ENCODE measurements at regions not wholly inside any gene's neighbourhood (a gene's known extent, or its start where the extent isn't known, plus 50 kb on each side); places are given as distances from the start of the nearest gene placed in this dataset.

DNA sequence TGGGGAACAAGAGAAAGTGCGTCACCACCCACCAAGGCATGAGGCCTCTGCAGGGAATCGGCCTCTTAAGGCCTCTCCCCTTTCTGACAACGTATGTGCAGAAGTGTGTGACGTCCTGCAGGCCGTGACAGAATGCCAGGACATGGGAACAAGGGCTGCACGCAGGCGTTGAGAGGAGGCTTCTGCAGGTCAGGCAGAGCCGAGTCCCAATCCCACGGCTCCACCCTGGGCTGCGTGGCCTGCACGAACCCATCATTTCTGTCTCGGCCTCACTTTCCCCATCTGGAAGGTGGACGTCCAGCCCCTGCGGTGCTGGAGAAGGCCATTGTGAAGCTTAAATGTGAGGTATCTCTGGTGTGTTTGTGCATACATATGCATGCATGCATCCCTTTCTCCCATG is 61.8 kb downstream of the SHANK2 start:
- DNase-seq = no peak
- no peaks in the 10 kb centered on the region for H3K79me1 ChIP-seq (replicated peaks; ENCODE audit: low read length, poor library complexity, severe bottlenecking)
- H2AFZ ChIP-seq (ENCODE audit: low read depth, low read length) = no peak overlapping the region
- H2BK15ac ChIP-seq (ENCODE audit: low read depth, poor library complexity, severe bottlenecking) = no peak overlapping the region
- H3K27me3 ChIP-seq (ENCODE audit: control insufficient read depth in 1 of 2, insufficient read depth in 1 of 2, low read length in 2 of 2) = no peaks in the 10 kb centered on the region
- 91% methylated on average over 14 of the region's 14 CpGs for WGBS
- H2AK5ac ChIP-seq (ENCODE audit: low read length, severe bottlenecking) = no peak overlapping the region
- H3K4me3 ChIP-seq (ENCODE audit: insufficient read depth in 1 of 2, low read depth in 1 of 2, low read length in 2 of 2) = no peak overlapping the region
- H3K4me1 ChIP-seq (ENCODE audit: control insufficient read depth, insufficient read depth, low read depth, low read length) = no peaks in the 10 kb centered on the region
- H3K14ac ChIP-seq (ENCODE audit: low read length in 2 of 2) = no peak overlapping the region
- H3K27ac ChIP-seq (ENCODE audit: low read length, poor library complexity, severe bottlenecking) = no peak overlapping the region
- H3K9ac ChIP-seq (ENCODE audit: low read length) = no peak overlapping the region
- H3K23ac ChIP-seq (ENCODE audit: low read length in 2 of 2) = no peak overlapping the region
- H3K18ac ChIP-seq (ENCODE audit: low read depth in 1 of 2, low read length in 2 of 2) = no peak overlapping the region
- no peak overlapping the region for H2BK12ac ChIP-seq (ENCODE audit: low read length in 2 of 2)
- H4K8ac ChIP-seq (ENCODE audit: low read length) = no peak overlapping the region
- H3K4me2 ChIP-seq (ENCODE audit: low read length, poor library complexity, severe bottlenecking) = no peak overlapping the region
- no peak overlapping the region for H2BK5ac ChIP-seq (ENCODE audit: low read depth, low read length, poor library complexity, severe bottlenecking)
- H3K4ac ChIP-seq (ENCODE audit: low read depth in 1 of 2, low read length in 2 of 2) = no peak overlapping the region
- H2BK120ac ChIP-seq (ENCODE audit: low read depth, low read length) = no peak overlapping the region
- peaks cover 0 to 11% of the 10 kb centered on the region in 2 experiments for H3K36me3 ChIP-seq (ENCODE audit: control insufficient read depth in 1 of 2, insufficient read depth in 2 of 2, low read depth in 1 of 2, low read length in 2 of 2)
- no peak overlapping the region for H4K91ac ChIP-seq (ENCODE audit: low read length)
- no peaks in the 10 kb centered on the region for H3K9me3 ChIP-seq (ENCODE audit: control insufficient read depth, low read length)

DNA sequence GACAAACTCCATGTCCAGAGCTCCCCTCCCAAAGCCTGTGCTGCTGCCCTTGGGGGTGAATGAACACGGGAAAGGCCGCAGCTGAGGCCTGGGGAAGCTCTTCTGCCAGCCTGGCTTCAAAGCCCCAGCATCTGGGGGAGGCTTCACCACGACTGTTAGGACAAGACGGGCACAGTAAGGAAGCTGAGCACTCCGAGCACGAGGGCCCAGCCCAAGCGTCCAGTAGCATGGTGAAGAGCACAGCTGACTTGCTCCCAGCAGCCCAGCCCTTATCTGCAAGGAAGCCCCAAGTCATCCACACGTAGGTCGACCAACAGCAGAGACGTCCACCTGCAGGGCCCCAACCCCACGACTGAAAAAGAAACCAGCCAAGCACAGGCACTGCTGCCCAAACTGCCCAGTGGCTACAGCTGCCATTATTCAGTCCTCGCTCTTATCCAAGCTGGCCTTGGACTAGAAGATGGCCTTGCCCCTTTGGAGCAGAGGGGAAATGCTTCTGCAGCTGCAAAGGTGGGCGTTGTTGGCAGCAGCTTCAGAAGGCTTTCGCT is 62.5 kb downstream of the SHANK2 start:
- H2BK5ac ChIP-seq (ENCODE audit: low read depth, low read length, poor library complexity, severe bottlenecking) = no peak overlapping the region
- no peak overlapping the region for H2AFZ ChIP-seq (ENCODE audit: low read depth, low read length)
- H4K8ac ChIP-seq (ENCODE audit: low read length) = no peak overlapping the region
- no peak overlapping the region for H3K27ac ChIP-seq (ENCODE audit: low read length, poor library complexity, severe bottlenecking)
- no peak overlapping the region for H3K4ac ChIP-seq (ENCODE audit: low read depth in 1 of 2, low read length in 2 of 2)
- H3K9me3 ChIP-seq (ENCODE audit: control insufficient read depth, low read length) = no peaks in the 10 kb centered on the region
- H3K14ac ChIP-seq (ENCODE audit: low read length in 2 of 2) = no peak overlapping the region
- H3K4me3 ChIP-seq (ENCODE audit: insufficient read depth in 1 of 2, low read depth in 1 of 2, low read length in 2 of 2) = no peak overlapping the region
- DNase-seq = no peak
- no peak overlapping the region for H3K23ac ChIP-seq (ENCODE audit: low read length in 2 of 2)
- WGBS = 81% methylated on average over 14 of the region's 14 CpGs
- no peak overlapping the region for H2BK12ac ChIP-seq (ENCODE audit: low read length in 2 of 2)
- H3K4me2 ChIP-seq (ENCODE audit: low read length, poor library complexity, severe bottlenecking) = no peak overlapping the region
- no peak overlapping the region for H3K9ac ChIP-seq (ENCODE audit: low read length)
- no peak overlapping the region for H2AK5ac ChIP-seq (ENCODE audit: low read length, severe bottlenecking)
- H3K36me3 ChIP-seq (ENCODE audit: control insufficient read depth in 1 of 2, insufficient read depth in 2 of 2, low read depth in 1 of 2, low read length in 2 of 2) = peaks cover 0 to 11% of the 10 kb centered on the region in 2 experiments
- no peak overlapping the region for H2BK15ac ChIP-seq (ENCODE audit: low read depth, poor library complexity, severe bottlenecking)
- H4K91ac ChIP-seq (ENCODE audit: low read length) = no peak overlapping the region
- no peaks in the 10 kb centered on the region for H3K79me1 ChIP-seq (replicated peaks; ENCODE audit: low read length, poor library complexity, severe bottlenecking)
- H3K27me3 ChIP-seq (ENCODE audit: control insufficient read depth in 1 of 2, insufficient read depth in 1 of 2, low read length in 2 of 2) = no peaks in the 10 kb centered on the region
- H3K4me1 ChIP-seq (ENCODE audit: control insufficient read depth, insufficient read depth, low read depth, low read length) = peaks cover under 1% of the 10 kb centered on the region
- no peak overlapping the region for H3K18ac ChIP-seq (ENCODE audit: low read depth in 1 of 2, low read length in 2 of 2)
- H2BK120ac ChIP-seq (ENCODE audit: low read depth, low read length) = no peak overlapping the region

GRCh38 chr11:71188886-71189767 is 63.2 kb downstream of the SHANK2 start:
- Histone ChIP-seq H3K9ac (ENCODE audit: low read length) (no peak overlapping the region), H3K4ac (ENCODE audit: low read depth in 1 of 2, low read length in 2 of 2) (no peak overlapping the region), H3K4me3 (ENCODE audit: insufficient read depth in 1 of 2, low read depth in 1 of 2, low read length in 2 of 2) (no peak overlapping the region), H2BK12ac (ENCODE audit: low read length in 2 of 2) (no peak overlapping the region), H3K4me1 (ENCODE audit: control insufficient read depth, insufficient read depth, low read depth, low read length) (peaks cover 4% of the 10 kb centered on the region), H3K27ac (ENCODE audit: low read length, poor library complexity, severe bottlenecking) (no peak overlapping the region), H2BK5ac (ENCODE audit: low read depth, low read length, poor library complexity, severe bottlenecking) (no peak overlapping the region), H2BK120ac (ENCODE audit: low read depth, low read length) (no peak overlapping the region), H3K79me1 (replicated peaks; ENCODE audit: low read length, poor library complexity, severe bottlenecking) (peaks cover 3% of the 10 kb centered on the region), H2BK15ac (ENCODE audit: low read depth, poor library complexity, severe bottlenecking) (no peak overlapping the region), H3K23ac (ENCODE audit: low read length in 2 of 2) (no peak overlapping the region), H2AFZ (ENCODE audit: low read depth, low read length) (no peak overlapping the region), H4K8ac (ENCODE audit: low read length) (no peak overlapping the region), H3K4me2 (ENCODE audit: low read length, poor library complexity, severe bottlenecking) (no peak overlapping the region), H3K18ac (ENCODE audit: low read depth in 1 of 2, low read length in 2 of 2) (no peak overlapping the region), H3K14ac (ENCODE audit: low read length in 2 of 2) (no peak overlapping the region), H4K91ac (ENCODE audit: low read length) (no peak overlapping the region), H3K27me3 (ENCODE audit: control insufficient read depth in 1 of 2, insufficient read depth in 1 of 2, low read length in 2 of 2) (no peaks in the 10 kb centered on the region), H3K9me3 (ENCODE audit: control insufficient read depth, low read length) (no peaks in the 10 kb centered on the region), H2AK5ac (ENCODE audit: low read length, severe bottlenecking) (no peak overlapping the region), H3K36me3 (ENCODE audit: control insufficient read depth in 1 of 2, insufficient read depth in 2 of 2, low read depth in 1 of 2, low read length in 2 of 2) (peaks cover 0 to 11% of the 10 kb centered on the region in 2 experiments)
- no peak for DNase-seq
- WGBS = 85% methylated on average over 20 of the region's 20 CpGs

DNA sequence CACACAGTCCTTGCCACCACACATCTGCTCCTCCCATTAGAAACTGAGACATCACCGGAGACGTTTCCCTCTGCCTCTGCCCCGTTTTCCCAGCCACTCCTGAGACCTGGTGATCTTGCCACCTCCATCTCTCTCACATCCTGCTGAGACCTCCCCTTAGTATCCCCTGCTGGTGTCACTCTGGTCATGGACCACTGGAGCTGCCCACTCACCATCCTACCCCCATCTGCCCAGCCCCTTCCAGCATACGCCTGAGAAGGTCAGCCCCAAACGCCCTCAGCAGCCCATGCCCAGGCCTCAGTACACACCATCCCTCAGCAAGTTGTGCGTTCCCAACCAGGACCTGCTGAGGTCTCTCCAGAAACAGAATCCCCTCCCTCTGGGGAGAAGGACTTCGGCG is 64.3 kb downstream of the SHANK2 start:
- peaks cover 3% of the 10 kb centered on the region for H3K79me1 ChIP-seq (replicated peaks; ENCODE audit: low read length, poor library complexity, severe bottlenecking)
- H3K4ac ChIP-seq (ENCODE audit: low read depth in 1 of 2, low read length in 2 of 2) = no peak overlapping the region
- WGBS = 91% methylated on average over 8 of the region's 8 CpGs
- no peaks in the 10 kb centered on the region for H3K27me3 ChIP-seq (ENCODE audit: control insufficient read depth in 1 of 2, insufficient read depth in 1 of 2, low read length in 2 of 2)
- no peak overlapping the region for H3K4me2 ChIP-seq (ENCODE audit: low read length, poor library complexity, severe bottlenecking)
- no peak overlapping the region for H2BK120ac ChIP-seq (ENCODE audit: low read depth, low read length)
- H3K4me3 ChIP-seq (ENCODE audit: insufficient read depth in 1 of 2, low read depth in 1 of 2, low read length in 2 of 2) = no peak overlapping the region
- H2AFZ ChIP-seq (ENCODE audit: low read depth, low read length) = no peak overlapping the region
- no peak overlapping the region for H2BK15ac ChIP-seq (ENCODE audit: low read depth, poor library complexity, severe bottlenecking)
- H4K8ac ChIP-seq (ENCODE audit: low read length) = no peak overlapping the region
- H3K9me3 ChIP-seq (ENCODE audit: control insufficient read depth, low read length) = no peaks in the 10 kb centered on the region
- H3K18ac ChIP-seq (ENCODE audit: low read depth in 1 of 2, low read length in 2 of 2) = no peak overlapping the region
- no peak overlapping the region for H2AK5ac ChIP-seq (ENCODE audit: low read length, severe bottlenecking)
- H3K27ac ChIP-seq (ENCODE audit: low read length, poor library complexity, severe bottlenecking) = no peak overlapping the region
- no peak overlapping the region for H3K14ac ChIP-seq (ENCODE audit: low read length in 2 of 2)
- H3K9ac ChIP-seq (ENCODE audit: low read length) = no peak overlapping the region
- H3K36me3 ChIP-seq (ENCODE audit: control insufficient read depth in 1 of 2, insufficient read depth in 2 of 2, low read depth in 1 of 2, low read length in 2 of 2) = peaks cover 0 to 11% of the 10 kb centered on the region in 2 experiments
- H4K91ac ChIP-seq (ENCODE audit: low read length) = no peak overlapping the region
- peaks cover 4% of the 10 kb centered on the region for H3K4me1 ChIP-seq (ENCODE audit: control insufficient read depth, insufficient read depth, low read depth, low read length)
- H2BK5ac ChIP-seq (ENCODE audit: low read depth, low read length, poor library complexity, severe bottlenecking) = no peak overlapping the region
- DNase-seq = no peak
- no peak overlapping the region for H3K23ac ChIP-seq (ENCODE audit: low read length in 2 of 2)
- H2BK12ac ChIP-seq (ENCODE audit: low read length in 2 of 2) = no peak overlapping the region
